ENCODE measurements at regions not wholly inside any gene's neighbourhood (a gene's known extent, or its start where the extent isn't known, plus 50 kb on each side); places are given as distances from the start of the nearest gene placed in this dataset.

DNA sequence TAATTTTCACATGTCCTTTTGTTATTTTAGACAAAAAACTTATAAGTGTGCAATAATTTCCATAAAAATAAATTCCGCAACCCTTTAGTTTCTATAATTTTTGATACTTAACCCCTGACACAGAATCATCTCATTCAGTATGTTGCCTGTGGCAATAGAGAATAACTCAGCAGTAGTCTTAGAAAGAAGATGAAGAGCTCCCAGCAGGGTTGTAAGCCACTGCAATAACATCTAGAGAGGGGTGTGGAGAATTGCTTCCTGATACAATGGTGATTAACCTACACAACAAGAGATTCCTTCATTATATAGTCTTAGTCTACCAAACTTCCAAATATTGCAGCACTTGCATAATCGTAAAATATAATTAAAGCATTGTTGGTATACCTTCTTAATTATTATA lies 118.9 kb downstream of the TMX3 start:
- no peak for TF ChIP-seq POLR2A (IDR thresholded peaks at IDR 0.05; ENCODE audit: control extremely low read depth in 1 of 2, low read depth in 2 of 2, low read length in 2 of 2)
- no peak for TF ChIP-seq TBP (IDR thresholded peaks at IDR 0.05; ENCODE audit: low read depth, low read length)
- TF ChIP-seq TCF12 (IDR thresholded peaks at IDR 0.05; ENCODE audit: low read depth, low read length): no peak
